BJ (cell line): ENCODE measurements at regions not wholly inside any gene's neighbourhood (a gene's known extent, or its start where the extent isn't known, plus 50 kb on each side); places are given as distances from the start of the nearest gene placed in this dataset.

Source experiments
- CTCF ChIA-PET: fragments of 350-600 bp; formaldehyde crosslinking; extraction: SDS; loops from one replicate; lab custom pipeline; 2021; ENCODE audit warnings: antibody characterized with exemption, inconsistent platforms; lab: Yijun Ruan, JAX
- POLR2A ChIA-PET: fragments of 300-600 bp; sonication (Branson Sonifier 250); formaldehyde crosslinking; extraction: SDS; loops from one replicate; lab custom pipeline; 2021; ENCODE audit warnings: antibody characterized with exemption; lab: Charles Lee
- DNase-seq: peaks from one replicate; pipeline ENCODE4 v3.0.0-alpha.2; 2011; ENCODE audit warnings: low read depth
- H3K27me3 ChIP-seq: 2 replicates; pipeline ENCODE4 v1.6.0; 2011; ENCODE audit warnings: low read length; ENCODE audit not compliant: control insufficient read depth, insufficient read depth
- H3K36me3 ChIP-seq: 2 replicates; pipeline ENCODE4 v1.5.1; 2011; ENCODE audit warnings: low read length; ENCODE audit not compliant: control insufficient read depth, insufficient read depth
- H3K4me3 ChIP-seq: 2 replicates; pipeline ENCODE4 v1.5.1; 2011; ENCODE audit warnings: low read depth, mild to moderate bottlenecking, control low read depth, low read length
- TF ChIP-seq, protein P1 (sequence below): IDR thresholded peaks from 2 replicates; pipeline ENCODE4 v1.5.1; 2011; ENCODE audit warnings: low read depth, mild to moderate bottlenecking, control low read depth, inconsistent platforms, low read length, moderate library complexity; ENCODE audit not compliant: insufficient read depth

DNA sequence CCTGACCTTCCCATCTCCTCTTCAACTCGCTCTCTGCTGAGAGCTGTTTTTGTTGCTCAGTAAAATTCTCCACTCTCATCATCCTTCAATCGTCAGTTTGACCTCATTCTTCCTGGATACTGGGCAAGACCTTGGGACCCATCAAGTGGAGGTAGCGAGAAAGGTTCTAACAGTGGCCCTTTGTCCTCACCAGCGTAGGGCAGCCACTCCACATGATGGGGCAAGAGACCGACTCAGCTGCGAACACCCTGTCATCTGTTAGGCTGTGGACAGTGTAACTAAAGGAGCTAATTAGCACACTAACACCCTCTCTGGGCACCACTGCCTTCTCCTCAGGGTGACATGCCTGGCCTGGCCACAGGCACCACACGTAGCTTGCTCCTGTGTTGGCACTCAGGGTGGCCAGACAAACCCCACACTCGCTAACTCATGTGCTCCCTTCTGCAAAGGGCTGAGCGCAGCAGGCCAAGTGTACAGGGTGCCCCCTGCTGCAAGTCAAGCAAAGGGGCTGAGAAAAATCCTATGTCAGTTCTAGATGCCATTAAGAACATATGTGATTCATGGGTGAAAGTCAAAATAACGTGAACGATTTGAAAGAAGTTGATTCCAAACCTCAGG lies 1216.0 kb downstream of the SLITRK5 start:
- Histone ChIP-seq H3K4me3 (no peak overlapping the region), H3K27me3 (no peaks in the 10 kb centered on the region), H3K36me3 (no peaks in the 10 kb centered on the region)
- TF ChIP-seq, protein P1, sequence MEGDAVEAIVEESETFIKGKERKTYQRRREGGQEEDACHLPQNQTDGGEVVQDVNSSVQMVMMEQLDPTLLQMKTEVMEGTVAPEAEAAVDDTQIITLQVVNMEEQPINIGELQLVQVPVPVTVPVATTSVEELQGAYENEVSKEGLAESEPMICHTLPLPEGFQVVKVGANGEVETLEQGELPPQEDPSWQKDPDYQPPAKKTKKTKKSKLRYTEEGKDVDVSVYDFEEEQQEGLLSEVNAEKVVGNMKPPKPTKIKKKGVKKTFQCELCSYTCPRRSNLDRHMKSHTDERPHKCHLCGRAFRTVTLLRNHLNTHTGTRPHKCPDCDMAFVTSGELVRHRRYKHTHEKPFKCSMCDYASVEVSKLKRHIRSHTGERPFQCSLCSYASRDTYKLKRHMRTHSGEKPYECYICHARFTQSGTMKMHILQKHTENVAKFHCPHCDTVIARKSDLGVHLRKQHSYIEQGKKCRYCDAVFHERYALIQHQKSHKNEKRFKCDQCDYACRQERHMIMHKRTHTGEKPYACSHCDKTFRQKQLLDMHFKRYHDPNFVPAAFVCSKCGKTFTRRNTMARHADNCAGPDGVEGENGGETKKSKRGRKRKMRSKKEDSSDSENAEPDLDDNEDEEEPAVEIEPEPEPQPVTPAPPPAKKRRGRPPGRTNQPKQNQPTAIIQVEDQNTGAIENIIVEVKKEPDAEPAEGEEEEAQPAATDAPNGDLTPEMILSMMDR, result no peak
- CTCF ChIA-PET, result no interaction called here
- no peak for DNase-seq
- POLR2A ChIA-PET, result no interaction called here

DNA sequence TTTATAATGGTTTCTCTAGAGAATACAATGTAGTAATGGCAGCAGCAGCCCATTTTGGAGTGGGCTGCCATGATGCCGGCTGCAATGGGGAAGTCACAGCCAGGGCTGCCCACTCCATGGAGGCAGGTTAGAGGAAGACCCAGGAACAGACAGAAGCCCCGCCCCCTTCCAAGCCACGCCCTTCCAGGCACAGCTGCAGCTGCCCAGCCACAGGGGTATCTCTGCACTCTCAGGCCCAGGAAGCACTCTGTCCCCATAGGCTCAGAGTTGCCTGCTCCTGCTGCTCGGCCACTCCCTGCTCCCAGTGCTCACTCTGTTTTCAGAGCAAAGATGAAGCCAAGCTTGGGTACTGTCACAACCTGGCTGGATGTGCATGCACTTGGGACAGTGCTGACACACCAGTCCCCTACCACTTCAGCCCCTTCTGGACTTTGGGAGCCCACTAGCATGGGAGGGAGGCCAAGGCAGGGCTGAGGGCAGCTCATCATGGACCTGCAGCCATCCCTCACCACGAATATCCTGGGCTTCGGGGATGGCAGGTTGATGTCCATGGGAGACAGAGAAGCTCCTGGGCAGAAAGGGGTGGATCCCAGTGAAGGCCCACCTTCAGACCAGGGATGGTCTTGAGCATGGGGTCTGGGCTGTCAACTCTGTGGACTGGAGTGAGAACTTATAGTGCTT lies 1224.2 kb downstream of the SLITRK5 start:
- CTCF ChIA-PET, result interaction anchor here (0.7 kb wide), 1 partner anchor 319 kb away, joined by 3 read pairs; no protein-coding TSS in a partner anchor
- no peak overlapping the region for H3K4me3 ChIP-seq

GRCh38 chr13:88896466-88896865 lies 1225.3 kb downstream of the SLITRK5 start:
- Histone ChIP-seq H3K27me3 (no peaks in the 10 kb centered on the region), H3K36me3 (no peaks in the 10 kb centered on the region), H3K4me3 (no peak overlapping the region)
- TF ChIP-seq, protein P1, result no peak
- no peak for DNase-seq
- CTCF ChIA-PET, result no interaction called here
- POLR2A ChIA-PET, result no interaction called here

More for the DNA sequence above, 1224.2 kb downstream of the SLITRK5 start:
- POLR2A ChIA-PET, result no interaction called here
- DNase-seq, result no peak
- H3K36me3 ChIP-seq, result no peaks in the 10 kb centered on the region
- TF ChIP-seq, protein P1, result no peak
- H3K27me3 ChIP-seq, result no peaks in the 10 kb centered on the region

DNA sequence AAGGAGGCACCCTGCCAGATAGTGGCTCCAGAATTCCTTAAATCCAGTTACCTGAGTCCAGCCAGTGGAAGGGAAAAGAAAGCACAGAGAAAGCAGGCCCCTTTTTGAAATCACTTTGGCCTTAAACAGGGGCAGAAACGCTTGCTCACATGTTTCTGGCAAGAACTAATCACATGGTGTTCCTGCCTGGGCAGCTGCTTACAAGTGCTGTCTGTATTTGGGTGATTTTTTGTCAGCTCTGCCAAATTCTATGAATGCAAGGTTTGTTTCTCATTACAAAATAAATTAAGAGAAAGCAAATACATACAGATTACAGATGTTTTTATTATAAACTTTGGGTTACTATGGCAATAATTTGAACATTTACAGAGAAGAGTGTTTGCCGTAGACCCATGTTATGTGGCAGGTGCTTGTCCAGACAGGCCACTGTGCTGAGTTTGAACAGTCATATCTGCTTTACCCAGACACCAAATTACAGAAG lies 1237.8 kb downstream of the SLITRK5 start:
- POLR2A ChIA-PET, result no interaction called here
- no peak for DNase-seq
- Histone ChIP-seq H3K27me3 (no peaks in the 10 kb centered on the region), H3K4me3 (no peak overlapping the region), H3K36me3 (no peaks in the 10 kb centered on the region)
- CTCF ChIA-PET, result no interaction called here
- TF ChIP-seq, protein P1, result no peak

GRCh38 chr13:88919970-88920628 lies 1248.9 kb downstream of the SLITRK5 start:
- ChIA-PET POLR2A (no interaction called here), CTCF (interaction anchor here (1.7 kb wide), 1 partner anchor 9 kb away, joined by 5 read pairs; no protein-coding TSS in a partner anchor)
- Histone ChIP-seq H3K36me3 (no peaks in the 10 kb centered on the region), H3K27me3 (no peaks in the 10 kb centered on the region), H3K4me3 (no peak overlapping the region)
- DNase-seq, result no peak
- TF ChIP-seq, protein P1, result no peak
